HG03103 (cell line): ENCODE measurements at regions not wholly inside any gene's neighbourhood (a gene's known extent, or its start where the extent isn't known, plus 50 kb on each side); places are given as distances from the start of the nearest gene placed in this dataset.

Source experiments
- ATAC-seq: cut with Tn5 transposase; IDR thresholded peaks from one replicate; pipeline ENCODE4 v1.9.1; 2021; ENCODE audit warnings: low read depth; ENCODE audit not compliant: unreplicated experiment

DNA sequence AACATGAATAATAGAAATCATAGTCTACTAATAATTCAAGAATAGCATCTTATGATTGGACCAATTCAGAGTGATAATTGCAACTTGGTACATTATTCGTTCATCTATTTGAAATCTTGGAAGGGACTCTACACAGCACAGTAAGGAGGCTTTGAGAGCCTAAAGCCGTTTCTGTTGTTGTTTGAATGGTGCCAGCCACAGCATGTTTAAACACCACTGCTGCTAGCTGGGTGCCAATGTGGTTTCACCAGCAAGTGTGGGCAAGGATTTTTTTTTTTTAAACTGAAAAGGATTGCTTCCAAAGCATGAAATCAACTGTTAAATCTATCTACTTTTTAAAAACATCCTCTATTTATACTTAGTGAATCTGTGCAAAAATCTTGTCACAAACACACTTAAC is 253.9 kb upstream of the MAP3K1 start:
- no peak for ATAC-seq

DNA sequence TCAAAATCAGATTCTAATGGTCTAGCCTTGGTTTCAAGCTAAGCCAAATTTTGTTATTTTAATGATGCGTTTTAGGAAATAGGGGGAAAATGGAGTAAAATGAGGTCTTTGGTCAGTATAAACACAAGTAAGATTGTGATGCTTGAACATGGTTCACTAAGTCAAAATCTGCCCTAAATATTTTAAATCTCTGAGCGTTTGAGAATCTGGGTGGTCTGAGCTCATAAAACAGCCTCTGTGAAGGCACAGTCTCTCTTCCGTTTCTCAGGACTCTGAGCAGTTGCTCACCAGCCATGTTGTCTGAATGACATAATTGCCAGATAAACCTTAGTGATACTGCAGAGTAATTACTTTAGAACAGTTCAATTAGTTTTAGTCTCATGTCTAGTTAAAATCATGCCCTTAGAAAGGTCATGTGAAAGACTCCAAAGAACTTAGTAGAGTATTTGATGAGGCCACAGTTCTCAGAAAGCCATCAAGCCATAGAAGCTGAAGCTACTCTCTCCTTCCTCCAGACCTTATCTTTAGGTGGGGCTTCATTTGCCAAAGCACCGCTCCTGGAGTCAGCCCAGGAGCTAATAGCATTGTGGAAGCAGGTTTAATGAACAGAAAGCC is 257.1 kb upstream of the MAP3K1 start:
- ATAC-seq: no peak

DNA sequence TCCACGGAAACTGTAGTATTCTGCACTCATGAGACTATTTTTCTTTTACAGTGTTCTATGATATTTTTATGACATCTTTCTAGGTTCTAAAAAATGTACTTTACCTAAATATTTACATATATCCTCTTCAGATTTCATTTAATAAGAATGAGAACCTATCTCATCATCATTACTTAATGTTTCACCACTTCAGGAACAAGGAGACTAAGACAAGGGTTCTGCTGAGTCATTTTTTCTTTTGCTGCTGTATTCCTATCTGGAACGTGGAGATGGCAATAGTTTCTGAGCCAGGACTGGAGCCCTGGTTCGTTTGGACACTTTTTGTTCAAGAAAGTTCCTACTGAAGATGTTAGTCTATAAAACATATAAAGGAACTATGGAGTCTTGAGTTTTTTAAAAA is 258.2 kb upstream of the MAP3K1 start:
- ATAC-seq: no peak

DNA sequence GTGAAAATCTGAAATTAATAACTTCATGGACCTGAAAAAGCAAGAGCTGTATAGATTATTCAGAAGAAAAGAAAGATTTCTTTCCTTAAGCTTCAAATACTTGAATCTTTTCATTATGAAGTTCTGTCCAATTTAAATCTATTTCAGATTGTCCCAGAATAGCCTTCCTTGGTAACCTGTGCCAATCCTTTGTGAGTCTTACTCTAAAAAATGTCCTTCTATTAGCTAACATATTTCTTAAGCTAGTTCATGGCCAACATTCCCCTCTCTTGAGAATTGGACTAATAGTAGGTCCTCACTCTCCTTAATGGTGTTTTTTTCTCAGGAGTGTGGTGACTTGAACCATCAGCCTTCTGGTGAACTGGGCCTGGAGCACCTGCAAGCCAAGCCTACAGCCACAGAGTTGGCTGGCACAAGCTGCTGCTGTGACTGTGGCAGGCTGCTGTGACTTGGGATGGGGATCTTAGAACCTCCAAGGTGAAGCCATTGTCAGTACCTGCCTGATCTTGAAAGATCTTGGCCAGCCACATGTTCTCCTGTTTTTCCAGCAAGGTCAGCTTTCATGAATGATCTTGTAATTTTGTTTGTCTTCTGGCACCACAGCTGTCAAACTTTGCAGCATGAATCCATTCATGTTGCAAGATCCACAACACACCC is 262.6 kb upstream of the MAP3K1 start:
- no peak for ATAC-seq

DNA sequence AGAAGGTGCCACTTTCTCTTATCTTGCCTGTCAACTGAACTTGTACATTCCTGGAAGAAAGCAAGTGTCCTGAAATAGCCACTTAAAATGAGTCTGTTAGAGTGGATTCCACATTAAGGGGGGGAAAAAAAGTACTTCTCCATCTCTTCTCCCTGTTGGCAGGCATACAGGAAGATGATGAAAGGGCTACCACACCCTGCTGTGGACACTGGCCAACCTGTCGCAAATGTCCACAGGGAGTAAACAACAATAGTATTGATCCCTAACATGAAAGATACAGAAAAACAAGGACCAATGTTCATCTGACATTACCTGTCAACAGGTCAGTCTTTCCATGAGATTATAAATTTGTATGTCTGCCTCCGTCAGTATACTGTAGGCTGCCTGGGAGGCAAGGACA is 265.1 kb upstream of the MAP3K1 start:
- no peak for ATAC-seq

DNA sequence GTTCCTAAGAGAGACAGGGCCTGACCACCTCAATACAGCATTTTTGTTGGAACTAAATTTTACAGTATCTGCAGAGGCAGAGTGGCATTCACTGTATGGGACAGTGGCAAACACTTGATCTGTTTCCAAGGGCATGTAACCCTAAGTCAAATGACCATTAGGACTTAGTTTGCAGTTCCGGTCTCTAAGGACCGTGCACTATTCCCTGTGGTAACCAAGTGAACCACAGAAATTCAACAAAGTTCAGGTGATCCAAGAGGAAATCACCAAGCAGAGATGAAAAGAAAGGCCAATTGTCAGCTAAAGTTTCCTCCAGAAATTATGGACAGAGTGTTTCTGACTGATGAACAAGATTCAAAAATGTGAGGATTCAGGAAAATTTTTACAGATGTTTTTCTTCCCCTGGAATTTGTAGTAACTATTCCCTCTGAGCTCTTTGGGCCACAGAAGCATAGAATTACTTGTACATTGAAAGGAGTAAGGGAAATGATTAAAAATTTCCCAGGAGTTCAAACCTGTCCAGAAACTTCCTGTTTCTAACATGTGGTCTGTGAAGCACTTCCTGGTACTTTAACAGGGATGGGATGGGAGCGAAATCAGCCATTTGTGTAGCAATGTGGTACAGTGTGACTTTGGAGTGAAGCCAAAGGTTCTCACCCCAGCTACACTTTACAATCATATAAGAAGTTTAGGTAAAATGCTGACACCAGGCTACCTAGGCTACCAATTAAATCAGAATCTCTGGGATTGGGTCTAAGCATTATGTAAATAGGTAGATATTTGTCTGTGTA is 266.1 kb upstream of the MAP3K1 start:
- no peak for ATAC-seq

DNA sequence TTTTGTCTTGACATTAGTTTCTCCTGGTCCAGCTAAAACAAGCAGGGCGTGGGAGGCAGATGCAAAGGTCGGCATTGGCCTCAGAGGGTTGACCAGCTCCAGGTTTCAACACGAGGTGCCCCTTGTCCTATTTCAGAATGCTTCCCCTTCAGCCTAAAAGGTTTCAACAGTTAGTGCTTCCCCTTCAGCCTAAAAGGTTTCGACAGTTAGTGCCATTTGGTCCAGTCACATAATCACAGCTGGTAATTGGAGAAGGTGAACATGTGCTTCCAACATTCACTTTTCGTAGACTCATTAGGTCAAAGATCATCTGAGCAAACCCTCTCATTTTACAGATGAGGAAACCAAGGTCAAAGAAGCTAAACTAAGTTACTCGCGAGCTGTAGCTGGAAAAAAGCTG is 270.3 kb upstream of the MAP3K1 start:
- no peak for ATAC-seq

DNA sequence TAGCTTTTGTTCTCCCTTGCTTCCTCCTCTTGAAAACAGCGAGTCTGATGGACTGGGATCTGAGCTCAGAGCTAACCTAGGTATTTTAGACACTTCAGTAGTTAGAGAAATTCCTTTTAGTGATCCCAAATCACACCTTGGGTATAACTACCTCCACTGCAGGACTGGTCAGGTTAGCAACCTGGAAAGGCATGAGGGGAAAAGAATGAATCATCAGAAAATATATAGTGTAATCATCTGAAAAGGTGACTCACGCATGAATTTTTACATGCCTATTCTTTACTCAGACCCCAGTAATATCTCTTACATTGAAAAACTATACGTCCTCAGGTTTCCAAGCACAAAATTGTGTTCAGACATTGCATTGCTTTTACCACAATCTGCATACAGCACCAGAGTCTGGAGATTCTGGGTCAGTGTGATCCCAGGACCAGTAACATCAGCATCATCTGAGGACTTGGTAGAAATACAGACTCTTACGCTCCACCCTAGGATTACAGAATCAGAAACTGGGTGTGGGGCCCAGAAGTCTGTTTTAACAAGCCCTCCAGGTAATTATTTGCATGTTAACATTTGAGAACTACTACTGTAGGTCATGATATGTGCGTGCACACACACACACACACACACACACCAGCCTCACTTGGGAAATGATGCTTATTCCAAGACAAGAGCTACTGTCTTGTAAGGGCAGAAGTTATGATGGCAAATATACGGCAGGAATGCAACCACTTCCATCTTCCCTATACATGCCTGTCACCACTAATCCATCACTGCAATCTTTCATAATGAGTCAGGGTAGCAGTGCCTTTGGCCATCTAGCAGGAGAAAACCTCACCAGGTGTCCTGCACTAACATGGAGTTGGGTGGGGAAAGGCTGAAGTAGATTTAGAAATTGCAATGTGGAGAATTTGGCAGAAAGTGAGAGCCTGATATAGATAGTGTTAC is 271.6 kb upstream of the MAP3K1 start:
- no peak for ATAC-seq

DNA sequence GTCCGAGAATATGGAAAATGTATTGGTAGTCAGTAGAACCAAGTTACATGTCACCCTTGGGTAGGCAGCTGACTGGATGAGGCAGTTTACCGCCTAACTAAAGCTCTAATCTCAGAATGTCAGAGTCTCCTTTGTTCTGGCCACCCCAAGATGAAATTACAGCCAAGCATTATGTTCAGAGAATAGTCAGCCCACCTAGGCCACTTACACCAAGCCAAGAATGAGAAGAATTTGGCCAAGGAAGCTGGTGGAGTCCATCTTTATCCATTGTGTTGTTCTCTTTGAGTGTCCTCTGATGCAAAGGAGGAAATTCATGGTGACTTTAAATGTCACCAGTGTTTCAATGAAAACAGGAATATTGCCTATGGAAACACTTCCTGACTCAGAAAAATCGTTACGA is 275.1 kb upstream of the MAP3K1 start:
- ATAC-seq: no peak

DNA sequence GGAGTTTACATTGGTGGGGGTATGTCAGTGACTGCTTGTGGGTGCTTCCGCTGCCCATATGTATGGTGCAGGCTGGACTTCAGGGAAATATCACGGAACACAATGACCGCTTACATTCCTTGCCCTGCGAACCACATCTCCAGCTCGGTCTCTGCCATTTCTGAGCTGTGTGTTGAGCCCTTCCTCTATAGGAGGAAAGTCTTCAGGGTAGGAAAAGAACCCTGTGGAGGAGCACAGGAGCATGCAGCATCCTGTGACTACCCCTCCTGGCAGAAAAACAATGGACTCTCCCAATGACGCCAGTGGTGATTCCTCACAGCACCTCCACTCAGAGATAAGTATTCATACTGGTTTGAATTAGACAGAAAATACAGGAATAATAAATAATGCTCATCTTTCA is 276.8 kb upstream of the MAP3K1 start:
- no peak for ATAC-seq

DNA sequence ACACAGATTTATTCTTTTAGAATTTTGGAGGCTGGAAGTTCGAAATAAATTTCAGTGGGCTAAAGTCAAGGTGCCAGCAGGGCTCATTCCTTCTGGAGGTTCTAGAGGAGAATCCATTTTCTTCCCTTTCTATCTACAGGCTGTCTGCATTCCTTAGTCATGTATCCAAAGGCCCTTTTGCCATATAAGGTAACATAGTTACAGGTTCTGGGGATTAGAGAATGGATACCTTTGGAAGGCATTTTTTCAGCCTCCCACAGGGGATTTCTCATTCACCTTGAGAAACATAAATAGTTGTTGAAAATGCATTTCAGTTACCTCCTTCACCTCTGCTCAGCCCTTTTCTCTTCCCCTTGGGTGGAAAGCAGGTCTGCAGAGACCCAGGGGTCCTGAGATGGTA is 280.0 kb upstream of the MAP3K1 start:
- no peak for ATAC-seq

DNA sequence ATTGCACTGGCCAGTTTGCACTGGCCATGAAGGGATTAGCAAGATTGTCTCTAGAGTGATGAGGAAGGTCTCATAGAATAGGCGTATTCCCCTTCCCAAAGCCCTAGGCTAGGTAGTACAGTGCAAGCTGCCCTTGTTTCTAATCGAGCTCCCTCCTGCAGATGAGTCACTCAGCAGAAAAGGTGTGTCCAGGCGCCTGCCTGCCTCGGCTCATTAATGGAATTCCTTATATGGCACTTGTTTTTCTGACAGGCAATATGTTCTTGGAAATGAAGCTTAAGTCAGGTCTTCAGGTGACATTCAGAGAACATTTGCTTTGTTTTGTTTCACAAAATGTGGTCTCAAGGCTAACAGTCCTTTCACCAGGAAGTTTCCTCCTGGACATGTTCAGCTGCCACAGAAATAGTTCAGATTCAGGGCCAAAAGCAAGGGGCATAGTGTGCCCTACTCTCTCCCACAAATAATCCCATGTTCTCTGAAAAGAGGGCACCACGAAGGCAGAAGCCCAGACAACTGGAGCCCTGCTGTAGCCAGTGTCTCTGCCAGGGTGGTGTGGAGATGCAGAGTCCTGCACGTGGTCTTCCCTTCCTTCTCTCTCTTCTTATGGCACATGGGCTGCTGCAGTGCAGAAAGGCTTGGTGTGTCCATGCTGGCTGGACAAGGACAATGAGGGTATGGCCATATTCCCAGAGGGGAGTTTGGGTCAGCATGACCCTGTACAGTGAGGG is 281.1 kb upstream of the MAP3K1 start:
- ATAC-seq: no peak

DNA sequence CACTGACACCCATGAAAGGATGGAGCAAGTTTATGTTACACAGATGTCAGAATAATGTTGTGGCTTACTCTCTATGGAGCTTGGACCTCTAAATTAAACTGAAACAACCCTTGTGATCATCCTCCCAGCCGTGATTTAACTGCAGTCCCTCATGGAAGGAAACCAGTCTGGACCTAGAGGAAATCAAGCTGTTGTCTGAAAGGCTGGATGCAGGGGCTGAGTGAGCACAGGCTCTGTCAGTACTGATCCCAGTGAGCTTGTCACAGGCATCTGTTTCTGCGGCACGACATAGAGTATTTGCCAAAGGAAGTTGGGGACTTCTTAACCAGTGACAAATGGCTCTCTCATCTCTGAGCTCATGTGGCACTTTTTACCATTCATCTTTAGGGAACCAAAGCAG is 282.9 kb upstream of the MAP3K1 start:
- ATAC-seq: no peak

DNA sequence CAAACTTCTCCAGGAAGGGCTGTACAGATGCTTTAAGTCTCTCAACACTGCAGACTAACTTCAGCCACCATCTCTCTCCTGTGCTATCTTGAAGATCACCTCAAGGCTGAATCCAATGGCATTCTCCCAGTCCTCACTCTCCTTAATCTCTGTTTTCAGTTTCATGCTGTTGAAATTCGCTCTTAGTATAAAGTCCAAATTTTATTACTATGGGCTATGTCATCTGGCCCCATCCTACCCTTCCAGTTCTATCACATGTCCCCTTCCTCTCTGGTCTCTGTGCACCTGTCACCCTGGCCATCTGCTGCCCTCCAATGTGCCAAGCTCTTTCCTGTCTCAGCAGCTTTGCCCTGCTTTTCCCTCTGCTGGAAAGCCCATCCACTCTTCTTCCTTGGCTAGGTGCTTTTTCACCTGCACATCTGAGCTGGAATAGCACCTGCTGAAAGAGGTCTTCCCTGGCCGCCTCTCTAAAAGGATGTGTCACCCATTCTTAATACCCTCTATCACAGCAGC is 284.7 kb upstream of the MAP3K1 start:
- ATAC-seq: no peak

DNA sequence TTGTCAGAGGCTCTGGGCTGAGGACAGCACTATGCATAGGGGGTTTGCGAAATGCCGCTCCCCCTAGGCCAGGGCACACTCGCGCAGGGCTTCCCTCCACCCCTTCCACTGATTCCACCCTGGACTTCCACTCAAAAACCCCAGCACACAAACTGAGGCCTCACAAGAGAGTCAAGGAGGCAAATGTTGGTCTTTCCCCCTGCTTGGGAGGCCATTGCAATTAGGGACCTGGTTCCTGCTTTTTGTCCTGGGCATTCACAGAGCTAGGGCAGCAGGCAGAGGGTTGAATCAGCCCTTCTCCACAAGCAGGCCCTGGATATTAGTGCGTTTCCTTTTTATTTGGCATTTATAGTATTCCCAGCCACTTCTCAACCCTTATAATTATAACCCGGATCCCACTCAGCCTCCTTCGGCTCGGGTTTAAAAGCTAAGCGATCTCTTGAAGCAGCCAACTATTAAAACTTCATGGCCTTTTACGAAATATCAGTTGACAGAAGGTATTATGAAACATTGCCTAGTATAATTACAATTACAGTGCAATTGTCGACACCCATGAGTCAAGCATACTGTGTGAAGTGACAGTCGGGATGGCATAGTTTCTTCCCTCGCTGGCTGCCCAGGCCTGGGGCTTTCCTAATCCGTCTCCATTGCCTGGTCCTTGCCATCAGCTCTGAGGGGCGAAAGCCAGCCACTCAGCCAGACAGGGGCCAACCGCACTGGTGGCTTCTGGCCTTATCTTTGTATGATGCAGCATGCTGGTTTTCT is 285.5 kb upstream of the MAP3K1 start:
- ATAC-seq: no peak

DNA sequence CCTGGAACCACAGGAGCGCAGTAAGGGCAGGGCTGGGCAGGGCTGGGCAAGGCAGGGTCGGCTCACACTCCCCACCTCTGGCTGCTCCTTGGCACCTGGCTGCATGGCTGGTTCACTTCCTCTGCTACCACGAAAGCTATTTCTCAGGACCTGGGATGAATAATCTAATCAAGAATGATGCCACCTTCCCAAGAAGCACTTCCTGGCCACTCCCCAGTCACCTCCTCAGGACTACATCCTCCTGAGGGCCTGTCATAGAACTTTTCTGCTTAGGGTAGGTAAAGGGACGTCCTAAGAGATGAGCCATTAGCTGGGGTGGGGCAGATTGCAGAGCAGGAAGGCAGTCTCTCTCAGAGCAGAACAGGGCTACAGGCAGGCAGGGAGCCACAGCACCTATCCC is 288.2 kb upstream of the MAP3K1 start:
- ATAC-seq: no peak

DNA sequence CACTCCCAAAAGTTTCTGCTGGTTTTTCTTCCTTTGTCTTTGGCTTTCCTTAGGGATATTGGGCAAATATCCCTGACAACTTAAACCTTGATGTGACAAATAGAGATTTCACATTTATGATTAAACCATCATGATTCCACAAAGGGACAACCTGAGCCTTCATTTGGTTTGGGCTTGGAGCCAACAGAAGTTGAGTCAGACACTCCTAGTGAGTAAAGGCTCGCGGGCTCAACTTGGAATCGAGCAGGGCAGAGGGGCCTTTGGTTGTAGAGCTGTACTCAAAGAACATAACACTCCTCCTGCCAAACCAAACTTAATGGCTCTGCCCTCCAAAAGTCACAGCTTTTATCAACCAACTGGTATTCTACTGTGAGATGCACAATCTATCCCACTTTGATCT is 290.2 kb upstream of the MAP3K1 start:
- ATAC-seq: no peak

DNA sequence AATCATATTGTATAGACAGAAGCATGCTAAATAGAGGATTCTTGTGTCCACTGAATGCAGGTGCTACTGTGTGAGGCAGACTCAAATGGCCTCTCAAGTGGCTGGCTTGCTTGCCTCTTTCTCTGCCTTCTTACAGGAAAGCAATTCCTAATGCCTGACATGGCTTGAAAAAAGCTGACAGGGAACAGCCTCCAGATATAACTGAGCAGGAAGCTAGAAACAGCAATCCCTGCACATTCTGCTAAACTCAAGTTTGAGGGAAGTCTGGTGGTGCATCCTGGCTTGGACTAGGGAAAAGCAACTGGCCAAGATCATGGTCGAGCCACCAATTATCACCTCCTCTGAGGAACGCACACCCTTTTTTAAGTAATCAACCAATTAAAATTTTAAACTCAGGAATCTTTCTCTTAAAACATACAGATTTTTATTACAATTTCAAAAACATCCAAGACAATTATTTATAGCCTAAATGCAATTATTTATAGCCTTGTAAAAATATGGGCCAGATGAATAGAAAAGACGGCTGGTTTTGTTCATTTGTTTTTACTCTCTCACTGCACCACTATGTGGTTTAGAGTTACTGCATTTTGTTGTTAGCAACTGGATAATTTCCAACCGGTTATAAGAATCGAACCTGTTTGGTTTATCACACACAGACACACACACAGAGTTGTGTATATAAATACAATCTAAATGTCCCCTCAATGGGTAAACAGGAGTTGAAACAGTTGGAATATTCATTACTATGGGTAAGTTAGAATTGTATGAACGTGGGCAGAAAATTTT is 290.9 kb upstream of the ANKRD55 start:
- no peak for ATAC-seq

DNA sequence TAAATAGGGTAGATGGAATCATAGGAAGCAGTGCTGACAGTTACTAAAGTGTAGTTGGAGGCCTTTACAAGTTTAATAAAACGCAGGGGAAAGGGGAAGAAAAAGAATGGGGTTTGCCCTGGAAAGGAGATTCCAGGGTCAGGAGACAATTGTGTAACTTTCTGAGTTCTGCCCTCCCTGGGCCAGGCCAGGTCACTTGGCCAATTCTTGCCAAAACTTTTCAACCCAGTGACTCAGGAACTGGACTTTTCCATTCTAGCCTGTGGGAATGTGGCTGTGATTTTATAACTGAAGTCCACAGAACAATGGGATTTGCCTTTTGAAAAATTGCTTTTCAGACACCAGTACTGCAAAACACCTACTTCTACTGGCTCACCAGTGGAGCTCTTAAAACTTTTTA is 289.8 kb upstream of the ANKRD55 start:
- no peak for ATAC-seq
